Neural cell (in vitro differentiated cells): ENCODE measurements at regions not wholly inside any gene's neighbourhood (a gene's known extent, or its start where the extent isn't known, plus 50 kb on each side); places are given as distances from the start of the nearest gene placed in this dataset.

ENCODE experiments used
- H2AFZ ChIP-seq: fragments of 200-600, 300-800 bp; sonication (generic), shearing (Covaris generic); 2 replicates; pipeline ENCODE4 v1.6.0; 2014; ENCODE audit warnings: low read depth, mild to moderate bottlenecking, antibody characterized with exemption, low read length, moderate library complexity
- H3F3A ChIP-seq: fragments of 200-600 bp; shearing (Covaris generic); 2 replicates; pipeline ENCODE4 v1.6.1; 2016; ENCODE audit warnings: mild to moderate bottlenecking, moderate library complexity, mixed read lengths, antibody characterized with exemption, low read length; ENCODE audit not compliant: insufficient read depth, poor library complexity, severe bottlenecking
- H3K27ac ChIP-seq: fragments of 200-600, 300-800 bp; sonication (generic), shearing (Covaris generic); 2 replicates; pipeline ENCODE4 v1.5.1; 2014; ENCODE audit warnings: mild to moderate bottlenecking, low read length, moderate library complexity
- H3K27me3 ChIP-seq: fragments of 300-800, 200-600 bp; sonication (generic), shearing (Covaris generic); 2 replicates; pipeline ENCODE4 v1.6.0; 2014; ENCODE audit warnings: mild to moderate bottlenecking, low read depth, low read length, moderate library complexity; ENCODE audit not compliant: insufficient read depth
- H3K36me3 ChIP-seq: fragments of 300-800, 200-600 bp; sonication (generic), shearing (Covaris generic); 2 replicates; pipeline ENCODE4 v1.5.1; 2014; ENCODE audit warnings: mild to moderate bottlenecking, antibody characterized with exemption, low read length, moderate library complexity; ENCODE audit not compliant: insufficient read depth
- H3K4me2 ChIP-seq: fragments of 300-800, 200-600 bp; sonication (generic), shearing (Covaris generic); 2 replicates; pipeline ENCODE4 v1.6.0; 2014; ENCODE audit warnings: mild to moderate bottlenecking, low read length
- H3K4me3 ChIP-seq: fragments of 300-800, 200-600 bp; sonication (generic), shearing (Covaris generic); 2 replicates; pipeline ENCODE4 v1.5.1; 2014; ENCODE audit warnings: mild to moderate bottlenecking, low read length, moderate library complexity
- H3K79me2 ChIP-seq: fragments of 200-600 bp; shearing (Covaris generic); replicated peaks from 2 replicates; pipeline ENCODE4 v1.6.0; 2014; ENCODE audit warnings: mild to moderate bottlenecking, low read length, moderate library complexity; ENCODE audit not compliant: insufficient read depth
- H3K9ac ChIP-seq: fragments of 300-800, 200-600 bp; sonication (generic), shearing (Covaris generic); 2 replicates; pipeline ENCODE4 v1.6.1; 2016; ENCODE audit warnings: mild to moderate bottlenecking, low read length, mixed read lengths
- H3K9me2 ChIP-seq: fragments of 200-600 bp; shearing (Covaris generic); 2 replicates; pipeline ENCODE4 v1.6.1; 2016; ENCODE audit warnings: mild to moderate bottlenecking, low read length, mixed read lengths; ENCODE audit not compliant: insufficient read depth
- H3K9me3 ChIP-seq: fragments of 200-600, 300-800 bp; sonication (generic), shearing (Covaris generic); 2 replicates; pipeline ENCODE4 v1.6.1; 2016; ENCODE audit warnings: mild to moderate bottlenecking, mixed run types, low read length, moderate library complexity, mixed read lengths
- H4K20me1 ChIP-seq: fragments of 200-600 bp; shearing (Covaris generic); 2 replicates; pipeline ENCODE4 v1.6.1; 2016; ENCODE audit warnings: mild to moderate bottlenecking, mixed run types; ENCODE audit not compliant: insufficient read depth
- EP300 ChIP-seq: fragments of 450-650 bp; conservative IDR thresholded peaks from 2 replicates; pipeline ENCODE4 v1.6.1; 2014; ENCODE audit warnings: antibody characterized with exemption, mild to moderate bottlenecking, moderate library complexity; ENCODE audit not compliant: poor library complexity, severe bottlenecking
- EZH2 ChIP-seq: fragments of 200-600, 300-800 bp; shearing (Covaris generic), sonication (generic); IDR thresholded peaks from 2 replicates; pipeline ENCODE4 v1.6.1; 2014; ENCODE audit warnings: antibody characterized with exemption, low read length, borderline replicate concordance, mild to moderate bottlenecking; ENCODE audit not compliant: insufficient read depth, poor library complexity, severe bottlenecking
- MXI1 ChIP-seq: fragments of 450-650 bp; conservative IDR thresholded peaks from 2 replicates; pipeline ENCODE4 v1.6.1; 2014; ENCODE audit warnings: antibody characterized with exemption, mild to moderate bottlenecking; ENCODE audit not compliant: poor library complexity, severe bottlenecking
- POLR2AphosphoS5 ChIP-seq: IDR thresholded peaks from 2 replicates; pipeline ENCODE4 v1.6.1; 2012
- RAD21 ChIP-seq: fragments of 450-650 bp; conservative IDR thresholded peaks from 2 replicates; pipeline ENCODE4 v1.6.1; 2014; ENCODE audit warnings: antibody characterized with exemption, mild to moderate bottlenecking, moderate library complexity
- SMC3 ChIP-seq: fragments of 450-650 bp; conservative IDR thresholded peaks from 2 replicates; pipeline ENCODE4 v1.6.1; 2014; ENCODE audit warnings: antibody characterized with exemption, mild to moderate bottlenecking, moderate library complexity; ENCODE audit not compliant: poor library complexity
- TAF1 ChIP-seq: IDR thresholded peaks from 2 replicates; pipeline ENCODE4 v1.6.1; 2012; ENCODE audit warnings: low read depth
- TF ChIP-seq, protein P1 (sequence below): fragments of 450-650 bp; IDR thresholded peaks from 2 replicates; pipeline ENCODE4 v1.5.1; 2014; ENCODE audit warnings: antibody characterized with exemption, mild to moderate bottlenecking, moderate library complexity; ENCODE audit not compliant: poor library complexity, severe bottlenecking
- TF ChIP-seq, protein P2 (sequence below): IDR thresholded peaks from 2 replicates; pipeline ENCODE4 v1.6.1; 2012; ENCODE audit warnings: borderline replicate concordance

DNA sequence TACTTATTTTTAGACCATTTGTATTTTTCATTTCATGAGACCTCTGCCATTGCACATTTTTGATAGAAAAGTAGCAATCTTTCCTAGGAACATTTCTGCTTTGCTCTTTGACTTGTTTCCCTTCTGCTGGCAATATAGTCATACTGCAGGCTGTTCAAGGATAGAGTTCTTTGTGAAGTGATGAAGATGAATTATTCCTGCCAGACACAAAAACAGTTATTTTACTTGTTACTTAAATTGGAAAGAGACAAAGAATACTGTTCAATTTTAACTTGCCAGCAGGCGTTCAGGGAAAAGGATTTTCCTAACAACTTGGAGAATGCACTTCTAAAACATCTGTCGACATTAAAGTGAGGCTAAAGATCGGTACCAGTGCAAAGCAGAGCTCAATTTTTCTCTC, 251.7 kb upstream of the ACTBL2 start:
- H3K27me3 ChIP-seq, result no peaks in the 10 kb centered on the region

DNA sequence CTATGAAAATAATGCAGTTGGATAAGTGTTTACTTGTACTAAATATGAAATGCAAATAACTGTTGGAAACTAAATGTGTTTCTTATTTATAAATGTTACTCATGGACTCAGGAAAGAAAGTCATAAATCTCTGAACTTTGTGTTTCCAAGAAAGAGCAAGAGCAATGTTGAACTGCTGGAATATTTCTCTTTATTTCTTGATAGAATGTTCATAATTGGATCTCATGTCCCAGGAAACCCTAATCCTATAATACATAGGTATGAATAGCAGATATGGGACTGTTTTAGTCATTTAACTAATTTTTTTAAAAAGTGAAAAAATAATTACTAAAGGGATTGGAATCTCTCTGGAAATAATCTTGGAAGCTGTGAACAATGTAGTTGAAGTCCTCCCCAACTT, 245.0 kb upstream of the ACTBL2 start:
- Histone ChIP-seq H3K27me3 (no peaks in the 10 kb centered on the region), H3K27ac (no peak overlapping the region), H3K9me3 (no peaks in the 10 kb centered on the region), H3K9me2 (no peaks in the 10 kb centered on the region), H3F3A (no peaks in the 10 kb centered on the region), H2AFZ (no peak overlapping the region), H3K9ac (no peak overlapping the region), H3K36me3 (no peaks in the 10 kb centered on the region), H3K79me2 (no peaks in the 10 kb centered on the region), H4K20me1 (no peaks in the 10 kb centered on the region), H3K4me3 (no peak overlapping the region), H3K4me2 (no peak overlapping the region)
- TF ChIP-seq, protein P1, sequence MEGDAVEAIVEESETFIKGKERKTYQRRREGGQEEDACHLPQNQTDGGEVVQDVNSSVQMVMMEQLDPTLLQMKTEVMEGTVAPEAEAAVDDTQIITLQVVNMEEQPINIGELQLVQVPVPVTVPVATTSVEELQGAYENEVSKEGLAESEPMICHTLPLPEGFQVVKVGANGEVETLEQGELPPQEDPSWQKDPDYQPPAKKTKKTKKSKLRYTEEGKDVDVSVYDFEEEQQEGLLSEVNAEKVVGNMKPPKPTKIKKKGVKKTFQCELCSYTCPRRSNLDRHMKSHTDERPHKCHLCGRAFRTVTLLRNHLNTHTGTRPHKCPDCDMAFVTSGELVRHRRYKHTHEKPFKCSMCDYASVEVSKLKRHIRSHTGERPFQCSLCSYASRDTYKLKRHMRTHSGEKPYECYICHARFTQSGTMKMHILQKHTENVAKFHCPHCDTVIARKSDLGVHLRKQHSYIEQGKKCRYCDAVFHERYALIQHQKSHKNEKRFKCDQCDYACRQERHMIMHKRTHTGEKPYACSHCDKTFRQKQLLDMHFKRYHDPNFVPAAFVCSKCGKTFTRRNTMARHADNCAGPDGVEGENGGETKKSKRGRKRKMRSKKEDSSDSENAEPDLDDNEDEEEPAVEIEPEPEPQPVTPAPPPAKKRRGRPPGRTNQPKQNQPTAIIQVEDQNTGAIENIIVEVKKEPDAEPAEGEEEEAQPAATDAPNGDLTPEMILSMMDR, result no peak
- TF ChIP-seq MXI1 (no peak), POLR2AphosphoS5 (no peak), EP300 (no peak), RAD21 (no peak), SMC3 (no peak), EZH2 (no peak), TAF1 (no peak)
- TF ChIP-seq, protein P2, sequence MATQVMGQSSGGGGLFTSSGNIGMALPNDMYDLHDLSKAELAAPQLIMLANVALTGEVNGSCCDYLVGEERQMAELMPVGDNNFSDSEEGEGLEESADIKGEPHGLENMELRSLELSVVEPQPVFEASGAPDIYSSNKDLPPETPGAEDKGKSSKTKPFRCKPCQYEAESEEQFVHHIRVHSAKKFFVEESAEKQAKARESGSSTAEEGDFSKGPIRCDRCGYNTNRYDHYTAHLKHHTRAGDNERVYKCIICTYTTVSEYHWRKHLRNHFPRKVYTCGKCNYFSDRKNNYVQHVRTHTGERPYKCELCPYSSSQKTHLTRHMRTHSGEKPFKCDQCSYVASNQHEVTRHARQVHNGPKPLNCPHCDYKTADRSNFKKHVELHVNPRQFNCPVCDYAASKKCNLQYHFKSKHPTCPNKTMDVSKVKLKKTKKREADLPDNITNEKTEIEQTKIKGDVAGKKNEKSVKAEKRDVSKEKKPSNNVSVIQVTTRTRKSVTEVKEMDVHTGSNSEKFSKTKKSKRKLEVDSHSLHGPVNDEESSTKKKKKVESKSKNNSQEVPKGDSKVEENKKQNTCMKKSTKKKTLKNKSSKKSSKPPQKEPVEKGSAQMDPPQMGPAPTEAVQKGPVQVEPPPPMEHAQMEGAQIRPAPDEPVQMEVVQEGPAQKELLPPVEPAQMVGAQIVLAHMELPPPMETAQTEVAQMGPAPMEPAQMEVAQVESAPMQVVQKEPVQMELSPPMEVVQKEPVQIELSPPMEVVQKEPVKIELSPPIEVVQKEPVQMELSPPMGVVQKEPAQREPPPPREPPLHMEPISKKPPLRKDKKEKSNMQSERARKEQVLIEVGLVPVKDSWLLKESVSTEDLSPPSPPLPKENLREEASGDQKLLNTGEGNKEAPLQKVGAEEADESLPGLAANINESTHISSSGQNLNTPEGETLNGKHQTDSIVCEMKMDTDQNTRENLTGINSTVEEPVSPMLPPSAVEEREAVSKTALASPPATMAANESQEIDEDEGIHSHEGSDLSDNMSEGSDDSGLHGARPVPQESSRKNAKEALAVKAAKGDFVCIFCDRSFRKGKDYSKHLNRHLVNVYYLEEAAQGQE, result no peak

More for the DNA sequence above, 251.7 kb upstream of the ACTBL2 start:
- H4K20me1 ChIP-seq, result no peaks in the 10 kb centered on the region
- no peak overlapping the region for H3K9ac ChIP-seq
- no peak overlapping the region for H3K27ac ChIP-seq
- no peaks in the 10 kb centered on the region for H3F3A ChIP-seq
- H3K9me3 ChIP-seq, result no peaks in the 10 kb centered on the region
- no peaks in the 10 kb centered on the region for H3K36me3 ChIP-seq
- H3K4me3 ChIP-seq, result no peak overlapping the region
- TF ChIP-seq RAD21 (peak; percentile 16), EZH2 (no peak), TAF1 (no peak)
- TF ChIP-seq, protein P1, result peak; percentile 25
- no peak overlapping the region for H2AFZ ChIP-seq
- H3K4me2 ChIP-seq, result no peak overlapping the region
- no peaks in the 10 kb centered on the region for H3K79me2 ChIP-seq
- no peaks in the 10 kb centered on the region for H3K9me2 ChIP-seq
